ENCODE measurements at regions not wholly inside any gene's neighbourhood (a gene's known extent, or its start where the extent isn't known, plus 50 kb on each side); places are given as distances from the start of the nearest gene placed in this dataset.

DNA sequence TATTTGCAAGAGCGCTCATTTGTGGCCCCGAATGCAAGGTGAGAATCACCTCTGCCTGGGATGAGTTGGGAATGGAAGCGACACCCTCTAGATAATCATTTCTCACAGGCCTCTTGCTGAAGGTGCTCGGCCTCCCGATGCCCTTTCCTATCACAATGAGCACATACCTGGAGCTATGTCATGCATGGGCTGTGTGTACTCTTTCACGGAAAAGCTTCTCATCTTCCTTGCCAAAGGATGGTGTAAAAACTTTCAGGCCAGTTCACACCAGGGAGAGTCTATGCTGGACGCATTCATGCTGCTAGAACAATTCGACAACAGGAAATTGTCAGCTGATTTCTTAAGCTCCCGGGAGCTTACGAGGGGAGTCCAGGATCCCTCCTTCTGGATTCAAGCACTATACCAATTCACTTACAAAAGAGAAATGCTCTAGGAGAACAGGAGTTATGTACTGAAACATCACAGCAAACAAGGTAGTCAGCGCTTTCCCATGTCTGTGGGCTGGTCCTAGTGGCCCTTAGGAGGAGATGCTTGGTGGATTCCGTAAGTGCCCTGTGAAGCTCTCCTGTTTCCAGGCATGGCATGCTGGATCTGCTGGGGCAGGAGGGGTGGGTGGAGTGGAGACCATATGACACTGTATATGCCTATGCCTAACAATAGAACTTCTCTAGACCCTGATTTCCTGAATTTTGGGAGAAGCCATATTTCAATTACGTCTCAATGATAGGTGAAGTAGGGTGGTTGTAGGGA lies 53.1 kb upstream of the B3GAT1 start:
- Histone ChIP-seq H3K4me3 (ENCODE audit: control extremely low read depth in 1 of 5, extremely low read depth in 1 of 5, insufficient read depth in 1 of 5, low read depth in 2 of 5, low read length in 4 of 5) (no peak overlapping the region), H4K20me1 (ENCODE audit: control insufficient read depth, insufficient read depth, low read length, poor library complexity, severe bottlenecking) (no peaks in the 10 kb centered on the region), H3K4me1 (ENCODE audit: control insufficient read depth in 2 of 2, insufficient read depth in 2 of 2, low read length in 2 of 2) (no peaks in the 10 kb centered on the region), H3K27me3 (replicated peaks in 1 of 4; ENCODE audit: control extremely low read depth in 1 of 4, control insufficient read depth in 3 of 4, insufficient read depth in 4 of 4, low read length in 3 of 4) (peaks cover 0 to 2% (median 0%) of the 10 kb centered on the region in 4 experiments), H3K9me3 (ENCODE audit: control extremely low read depth in 1 of 3, control insufficient read depth in 2 of 3, insufficient read depth in 1 of 3, low read length in 2 of 3) (no peaks in the 10 kb centered on the region), H3K79me2 (ENCODE audit: control insufficient read depth, insufficient read depth, low read length) (no peaks in the 10 kb centered on the region), H3K27ac (ENCODE audit: low read length in 2 of 2) (no peak overlapping the region), H2AFZ (ENCODE audit: insufficient read depth, low read depth, low read length, poor library complexity, severe bottlenecking) (no peak overlapping the region), H3K4me2 (replicated peaks; ENCODE audit: low read depth, low read length, poor library complexity, severe bottlenecking) (no peak overlapping the region), H3K9ac (ENCODE audit: low read length) (no peak overlapping the region), H3K36me3 (replicated peaks in 1 of 2; ENCODE audit: control extremely low read depth in 1 of 2, control insufficient read depth in 1 of 2, extremely low read depth in 1 of 2, insufficient read depth in 2 of 2, low read length in 1 of 2) (no peaks in the 10 kb centered on the region)
- H3K27ac Mint-ChIP-seq: no peak overlapping the region
- H3K9me3 Mint-ChIP-seq (ENCODE audit: insufficient read depth): no peaks in the 10 kb centered on the region
- ATAC-seq (ENCODE audit: low read depth) (no peak), DNase-seq (no peak)
- peaks cover 26% of the 10 kb centered on the region for H3K27me3 Mint-ChIP-seq
- TF ChIP-seq EZH2 (IDR thresholded peaks at IDR 0.05; ENCODE audit: borderline replicate concordance, insufficient read depth, low read depth, low read length, poor library complexity, severe bottlenecking): no peak
- TF ChIP-seq, protein P1, sequence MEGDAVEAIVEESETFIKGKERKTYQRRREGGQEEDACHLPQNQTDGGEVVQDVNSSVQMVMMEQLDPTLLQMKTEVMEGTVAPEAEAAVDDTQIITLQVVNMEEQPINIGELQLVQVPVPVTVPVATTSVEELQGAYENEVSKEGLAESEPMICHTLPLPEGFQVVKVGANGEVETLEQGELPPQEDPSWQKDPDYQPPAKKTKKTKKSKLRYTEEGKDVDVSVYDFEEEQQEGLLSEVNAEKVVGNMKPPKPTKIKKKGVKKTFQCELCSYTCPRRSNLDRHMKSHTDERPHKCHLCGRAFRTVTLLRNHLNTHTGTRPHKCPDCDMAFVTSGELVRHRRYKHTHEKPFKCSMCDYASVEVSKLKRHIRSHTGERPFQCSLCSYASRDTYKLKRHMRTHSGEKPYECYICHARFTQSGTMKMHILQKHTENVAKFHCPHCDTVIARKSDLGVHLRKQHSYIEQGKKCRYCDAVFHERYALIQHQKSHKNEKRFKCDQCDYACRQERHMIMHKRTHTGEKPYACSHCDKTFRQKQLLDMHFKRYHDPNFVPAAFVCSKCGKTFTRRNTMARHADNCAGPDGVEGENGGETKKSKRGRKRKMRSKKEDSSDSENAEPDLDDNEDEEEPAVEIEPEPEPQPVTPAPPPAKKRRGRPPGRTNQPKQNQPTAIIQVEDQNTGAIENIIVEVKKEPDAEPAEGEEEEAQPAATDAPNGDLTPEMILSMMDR (IDR thresholded peaks at IDR 0.05): no peak
- intact Hi-C loops (cut with micrococcal nuclease): no loop called here
- POLR2A ChIA-PET: no interaction called here
- no peak overlapping the region for H3K4me3 Mint-ChIP-seq
- H3K4me1 Mint-ChIP-seq: no peaks in the 10 kb centered on the region
- 94% methylated on average over 5 of the region's 13 CpGs for WGBS (ENCODE audit: insufficient coverage)
- CTCF ChIA-PET: no interaction called here

DNA sequence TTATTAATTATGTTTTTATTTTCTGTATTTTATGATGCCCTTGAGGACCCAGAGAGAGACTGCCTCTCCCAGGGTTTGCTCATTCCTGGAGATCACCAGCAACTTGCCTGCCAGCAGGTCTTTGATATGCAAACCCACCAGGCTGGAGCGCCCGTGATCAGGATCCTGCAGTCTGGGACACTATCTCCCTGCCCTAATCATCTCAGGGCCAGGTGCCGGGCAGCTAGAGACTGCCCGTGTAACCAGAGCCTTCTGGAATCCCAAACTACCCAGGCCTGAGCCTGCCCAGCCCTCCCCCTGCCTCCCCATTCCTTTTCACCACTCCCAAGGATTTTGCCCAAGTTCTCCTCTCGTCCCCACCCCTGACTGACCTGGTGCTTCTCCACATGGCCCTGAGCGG lies 52.2 kb upstream of the B3GAT1 start:
- Histone ChIP-seq H3K9ac (ENCODE audit: low read length) (no peak overlapping the region), H3K9me3 (ENCODE audit: control extremely low read depth in 1 of 3, control insufficient read depth in 2 of 3, insufficient read depth in 1 of 3, low read length in 2 of 3) (peaks cover 0 to 4% (median 0%) of the 10 kb centered on the region in 3 donors), H3K4me1 (ENCODE audit: control insufficient read depth in 2 of 2, insufficient read depth in 2 of 2, low read length in 2 of 2) (no peaks in the 10 kb centered on the region), H3K27me3 (replicated peaks in 1 of 4; ENCODE audit: control extremely low read depth in 1 of 4, control insufficient read depth in 3 of 4, insufficient read depth in 4 of 4, low read length in 3 of 4) (no peaks in the 10 kb centered on the region), H4K20me1 (ENCODE audit: control insufficient read depth, insufficient read depth, low read length, poor library complexity, severe bottlenecking) (no peaks in the 10 kb centered on the region), H2AFZ (ENCODE audit: insufficient read depth, low read depth, low read length, poor library complexity, severe bottlenecking) (no peak overlapping the region), H3K27ac (ENCODE audit: low read length in 2 of 2) (no peak overlapping the region), H3K36me3 (replicated peaks in 1 of 2; ENCODE audit: control extremely low read depth in 1 of 2, control insufficient read depth in 1 of 2, extremely low read depth in 1 of 2, insufficient read depth in 2 of 2, low read length in 1 of 2) (no peaks in the 10 kb centered on the region), H3K4me2 (replicated peaks; ENCODE audit: low read depth, low read length, poor library complexity, severe bottlenecking) (no peak overlapping the region), H3K4me3 (ENCODE audit: control extremely low read depth in 1 of 5, extremely low read depth in 1 of 5, insufficient read depth in 1 of 5, low read depth in 2 of 5, low read length in 4 of 5) (no peak overlapping the region), H3K79me2 (ENCODE audit: control insufficient read depth, insufficient read depth, low read length) (no peaks in the 10 kb centered on the region)
- CTCF ChIA-PET: no interaction called here
- H3K4me1 Mint-ChIP-seq: no peaks in the 10 kb centered on the region
- POLR2A ChIA-PET: no interaction called here
- ATAC-seq (ENCODE audit: low read depth): no peak
- no peak overlapping the region for H3K4me3 Mint-ChIP-seq
- intact Hi-C loops (cut with micrococcal nuclease): no loop called here
- no peaks in the 10 kb centered on the region for H3K9me3 Mint-ChIP-seq (ENCODE audit: insufficient read depth)
- 50% methylated on average over 6 of the region's 6 CpGs for WGBS (ENCODE audit: insufficient coverage)
- peaks cover 26% of the 10 kb centered on the region for H3K27me3 Mint-ChIP-seq
- no peak overlapping the region for H3K27ac Mint-ChIP-seq
- TF ChIP-seq EZH2 (IDR thresholded peaks at IDR 0.05; ENCODE audit: borderline replicate concordance, insufficient read depth, low read depth, low read length, poor library complexity, severe bottlenecking): no peak
- TF ChIP-seq, protein P1 (IDR thresholded peaks at IDR 0.05): no peak
- no peak for DNase-seq
